Hepatocyte (in vitro differentiated cells): ENCODE measurements at regions not wholly inside any gene's neighbourhood (a gene's known extent, or its start where the extent isn't known, plus 50 kb on each side); places are given as distances from the start of the nearest gene placed in this dataset.

Source experiments
- DNase-seq: peaks from one replicate; pipeline ENCODE4 v3.0.0-alpha.2; 2016; ENCODE audit warnings: low spot score
- H2AFZ ChIP-seq: fragments of 200-600 bp; sonication (generic); 2 replicates; pipeline ENCODE4 v1.6.0; 2016; ENCODE audit warnings: antibody characterized with exemption, mild to moderate bottlenecking
- H3K27ac ChIP-seq: fragments of 200-600 bp; sonication (generic); 2 replicates; pipeline ENCODE4 v1.5.1; 2016; ENCODE audit warnings: mild to moderate bottlenecking
- H3K27me3 ChIP-seq: fragments of 200-600 bp; sonication (generic); 2 replicates; pipeline ENCODE4 v1.6.1; 2016
- H3K36me3 ChIP-seq: fragments of 200-600 bp; sonication (generic); replicated peaks from 2 replicates; pipeline ENCODE4 v1.5.1; 2016; ENCODE audit warnings: low read depth; ENCODE audit not compliant: insufficient read depth
- H3K4me1 ChIP-seq: fragments of 200-600 bp; sonication (generic); 2 replicates; pipeline ENCODE4 v1.5.1; 2016; ENCODE audit warnings: mild to moderate bottlenecking, moderate library complexity; ENCODE audit not compliant: insufficient read depth
- H3K4me2 ChIP-seq: fragments of 200-600 bp; sonication (generic); 2 replicates; pipeline ENCODE4 v1.6.0; 2016
- H3K4me3 ChIP-seq: fragments of 200-600 bp; sonication (generic); 2 replicates; pipeline ENCODE4 v1.5.1; 2016; ENCODE audit warnings: mild to moderate bottlenecking
- H3K79me2 ChIP-seq: fragments of 200-600 bp; sonication (generic); 2 replicates; pipeline ENCODE4 v1.6.0; 2017; ENCODE audit warnings: mild to moderate bottlenecking
- H3K9me2 ChIP-seq: fragments of 200-600 bp; sonication (generic); replicated peaks from 2 replicates; pipeline ENCODE4 v1.6.0; 2017; ENCODE audit warnings: mild to moderate bottlenecking; ENCODE audit not compliant: insufficient read depth
- H3K9me3 ChIP-seq: fragments of 200-600 bp; sonication (generic); 2 replicates; pipeline ENCODE4 v1.5.1; 2016; ENCODE audit warnings: low read depth, mild to moderate bottlenecking
- H4K20me1 ChIP-seq: fragments of 200-600 bp; sonication (generic); 2 replicates; pipeline ENCODE4 v1.6.0; 2016; ENCODE audit warnings: mild to moderate bottlenecking; ENCODE audit not compliant: insufficient read depth, poor library complexity, severe bottlenecking
- CTCF ChIP-seq: fragments of 200-600 bp; sonication (generic); IDR thresholded peaks from 2 replicates; pipeline ENCODE4 v1.5.1; 2016; ENCODE audit warnings: antibody characterized with exemption, mild to moderate bottlenecking; ENCODE audit not compliant: poor library complexity
- EZH2 ChIP-seq: fragments of 200-600 bp; sonication (generic); IDR thresholded peaks from 2 replicates; pipeline ENCODE4 v1.6.1; 2016; ENCODE audit warnings: antibody characterized with exemption, mild to moderate bottlenecking, borderline replicate concordance
- EZH2phosphoT487 ChIP-seq: fragments of 200-600 bp; sonication (generic); IDR thresholded peaks from one replicate; pipeline ENCODE4 v1.6.1; 2018; ENCODE audit warnings: antibody characterized with exemption, mild to moderate bottlenecking, low read depth, moderate library complexity; ENCODE audit not compliant: unreplicated experiment, severe bottlenecking
- WGBS: methylation state at CpG from one replicate; pipeline ENCODE4 v1.1.6; 2016; ENCODE audit warnings: low lambda C conversion rate; ENCODE audit errors: missing lambda C conversion rate; 5-methylcytosine and 5-hydroxymethylcytosine counted together

- Histone ChIP-seq H3K4me1 (peaks cover 43% of the 10 kb centered on the region), H4K20me1 (no peaks in the 10 kb centered on the region), H3K79me2 (no peaks in the 10 kb centered on the region), H3K9me2 (no peaks in the 10 kb centered on the region), H3K9me3 (no peaks in the 10 kb centered on the region), H3K4me3 (no peak overlapping the region), H3K27ac (no peak overlapping the region), H3K36me3 (no peaks in the 10 kb centered on the region), H3K4me2 (no peak overlapping the region), H3K27me3 (no peaks in the 10 kb centered on the region), H2AFZ (no peak overlapping the region)
- TF ChIP-seq EZH2phosphoT487: no peak
- no peak for TF ChIP-seq CTCF
- no peak for TF ChIP-seq EZH2
- no peak for DNase-seq
- WGBS: 75% methylated on average over 9 of the region's 9 CpGs
Observed at GRCh38 chr10:78620985-78621799, 447.6 kb upstream of the ZMIZ1 start.

GRCh38 chr10:78623578-78624215, 445.1 kb upstream of the ZMIZ1 start:
- Histone ChIP-seq H3K9me2 (no peaks in the 10 kb centered on the region), H4K20me1 (no peaks in the 10 kb centered on the region), H3K79me2 (no peaks in the 10 kb centered on the region), H3K4me2 (peak overlapping the region; percentile 4), H3K27me3 (no peaks in the 10 kb centered on the region), H3K4me1 (peaks cover 30% of the 10 kb centered on the region), H2AFZ (no peak overlapping the region), H3K9me3 (no peaks in the 10 kb centered on the region), H3K27ac (no peak overlapping the region), H3K36me3 (no peaks in the 10 kb centered on the region), H3K4me3 (no peak overlapping the region)
- DNase-seq: peak; percentile 79
- WGBS: 22% methylated on average over 4 of the region's 4 CpGs
- TF ChIP-seq CTCF: no peak
- no peak for TF ChIP-seq EZH2
- TF ChIP-seq EZH2phosphoT487: no peak

- H4K20me1 ChIP-seq: no peaks in the 10 kb centered on the region
Observed at GRCh38 chr10:78624791-78625190, 444.0 kb upstream of the ZMIZ1 start.

More at GRCh38 chr10:78624791-78625190, 444.0 kb upstream of the ZMIZ1 start:
- no peak overlapping the region for H2AFZ ChIP-seq
- no peak for DNase-seq
- H3K4me3 ChIP-seq: no peak overlapping the region
- WGBS: 94% methylated on average over 2 of the region's 2 CpGs
- H3K9me2 ChIP-seq: no peaks in the 10 kb centered on the region
- peaks cover 19% of the 10 kb centered on the region for H3K4me1 ChIP-seq
- no peak overlapping the region for H3K27ac ChIP-seq
- no peaks in the 10 kb centered on the region for H3K27me3 ChIP-seq
- H3K36me3 ChIP-seq: no peaks in the 10 kb centered on the region
- H3K79me2 ChIP-seq: no peaks in the 10 kb centered on the region
- TF ChIP-seq CTCF (no peak), EZH2 (no peak), EZH2phosphoT487 (no peak)
- no peak overlapping the region for H3K4me2 ChIP-seq
- H3K9me3 ChIP-seq: no peaks in the 10 kb centered on the region
